ENCODE measurements at regions not wholly inside any gene's neighbourhood (a gene's known extent, or its start where the extent isn't known, plus 50 kb on each side); places are given as distances from the start of the nearest gene placed in this dataset.

DNA sequence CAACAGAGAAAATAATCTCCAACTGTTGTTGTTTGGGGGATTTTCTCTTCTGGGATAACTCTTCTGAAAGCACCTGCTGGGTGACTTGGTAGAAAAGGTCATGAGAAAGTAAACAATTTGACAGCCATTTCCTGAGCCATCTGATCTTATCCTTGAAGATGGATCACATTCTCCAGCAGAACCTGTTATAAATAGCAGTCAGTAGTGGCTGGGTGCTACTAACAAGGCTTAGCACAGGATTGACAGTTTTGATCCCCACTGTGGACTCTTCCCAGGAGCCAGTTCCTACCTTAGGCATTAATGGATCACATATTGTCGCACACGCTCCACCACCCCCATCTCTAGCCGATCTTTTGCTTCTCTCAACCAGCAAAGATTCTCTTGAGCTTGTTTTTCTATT lies 220.2 kb downstream of the PLK2 start:
- H3K4me1 ChIP-seq (ENCODE audit: insufficient read depth), result peaks cover 3% of the 10 kb centered on the region
- no peaks in the 10 kb centered on the region for H3K79me2 ChIP-seq
- H4K20me1 ChIP-seq (ENCODE audit: insufficient read depth, poor library complexity, severe bottlenecking), result no peaks in the 10 kb centered on the region
- no peak overlapping the region for H3K27ac ChIP-seq
- WGBS (ENCODE audit: low lambda C conversion rate, missing lambda C conversion rate), result 66% methylated on average over 3 of the region's 3 CpGs
- H3K9me3 ChIP-seq (ENCODE audit: low read depth), result no peaks in the 10 kb centered on the region
- no peak for DNase-seq (ENCODE audit: low spot score)
- TF ChIP-seq EZH2phosphoT487 (IDR thresholded peaks at IDR 0.05; ENCODE audit: low read depth, severe bottlenecking, unreplicated experiment) (no peak), EZH2 (IDR thresholded peaks at IDR 0.05; ENCODE audit: borderline replicate concordance) (no peak), CTCF (IDR thresholded peaks at IDR 0.05; ENCODE audit: poor library complexity) (no peak)
- no peak overlapping the region for H2AFZ ChIP-seq
- H3K9me2 ChIP-seq (replicated peaks; ENCODE audit: insufficient read depth), result no peaks in the 10 kb centered on the region
- H3K27me3 ChIP-seq, result no peaks in the 10 kb centered on the region
- H3K4me3 ChIP-seq, result no peak overlapping the region
- no peak overlapping the region for H3K4me2 ChIP-seq
- H3K36me3 ChIP-seq (replicated peaks; ENCODE audit: insufficient read depth, low read depth), result no peaks in the 10 kb centered on the region

DNA sequence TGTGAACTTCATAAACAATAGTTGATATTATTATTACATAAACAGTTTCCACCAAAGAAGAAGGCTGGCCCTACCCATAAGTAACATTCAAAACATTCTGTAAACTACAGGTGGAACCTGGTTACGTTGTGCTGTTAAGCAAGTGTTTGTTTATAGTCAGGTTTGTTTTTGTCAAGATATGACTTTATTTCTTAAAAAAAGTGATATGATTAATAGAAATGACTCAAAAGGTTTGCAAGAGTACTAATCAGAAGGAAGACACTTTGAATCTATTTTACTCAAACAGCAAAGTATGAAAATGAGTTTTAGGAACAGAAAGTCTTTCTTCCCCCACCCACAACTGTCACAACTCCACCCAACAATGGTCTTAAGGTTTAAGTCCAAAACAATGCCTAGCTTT lies 220.8 kb downstream of the PLK2 start:
- no peak overlapping the region for H3K27ac ChIP-seq
- TF ChIP-seq CTCF (IDR thresholded peaks at IDR 0.05; ENCODE audit: poor library complexity) (no peak), EZH2phosphoT487 (IDR thresholded peaks at IDR 0.05; ENCODE audit: low read depth, severe bottlenecking, unreplicated experiment) (no peak), EZH2 (IDR thresholded peaks at IDR 0.05; ENCODE audit: borderline replicate concordance) (no peak)
- no peak overlapping the region for H3K4me2 ChIP-seq
- DNase-seq (ENCODE audit: low spot score), result no peak
- H3K79me2 ChIP-seq, result no peaks in the 10 kb centered on the region
- no peaks in the 10 kb centered on the region for H3K9me2 ChIP-seq (replicated peaks; ENCODE audit: insufficient read depth)
- no peak overlapping the region for H2AFZ ChIP-seq
- no peaks in the 10 kb centered on the region for H4K20me1 ChIP-seq (ENCODE audit: insufficient read depth, poor library complexity, severe bottlenecking)
- peaks cover 4% of the 10 kb centered on the region for H3K4me1 ChIP-seq (ENCODE audit: insufficient read depth)
- H3K9me3 ChIP-seq (ENCODE audit: low read depth), result no peaks in the 10 kb centered on the region
- H3K27me3 ChIP-seq, result no peaks in the 10 kb centered on the region
- H3K4me3 ChIP-seq, result no peak overlapping the region
- WGBS (ENCODE audit: low lambda C conversion rate, missing lambda C conversion rate), result 80% methylated on average over 1 of the region's 1 CpG
- H3K36me3 ChIP-seq (replicated peaks; ENCODE audit: insufficient read depth, low read depth), result no peaks in the 10 kb centered on the region

GRCh38 chr5:58236498-58236897 lies 223.4 kb downstream of the PLK2 start:
- no peak overlapping the region for H3K4me2 ChIP-seq
- H4K20me1 ChIP-seq (ENCODE audit: insufficient read depth, poor library complexity, severe bottlenecking), result no peaks in the 10 kb centered on the region
- no peaks in the 10 kb centered on the region for H3K9me3 ChIP-seq (ENCODE audit: low read depth)
- TF ChIP-seq CTCF (IDR thresholded peaks at IDR 0.05; ENCODE audit: poor library complexity) (no peak), EZH2phosphoT487 (IDR thresholded peaks at IDR 0.05; ENCODE audit: low read depth, severe bottlenecking, unreplicated experiment) (no peak), EZH2 (IDR thresholded peaks at IDR 0.05; ENCODE audit: borderline replicate concordance) (no peak)
- H3K4me1 ChIP-seq (ENCODE audit: insufficient read depth), result peaks cover 4% of the 10 kb centered on the region
- no peak overlapping the region for H2AFZ ChIP-seq
- no peaks in the 10 kb centered on the region for H3K27me3 ChIP-seq
- no peak overlapping the region for H3K27ac ChIP-seq
- no peak overlapping the region for H3K4me3 ChIP-seq
- no peaks in the 10 kb centered on the region for H3K36me3 ChIP-seq (replicated peaks; ENCODE audit: insufficient read depth, low read depth)
- no peak for DNase-seq (ENCODE audit: low spot score)
- H3K9me2 ChIP-seq (replicated peaks; ENCODE audit: insufficient read depth), result no peaks in the 10 kb centered on the region
- 91% methylated on average over 3 of the region's 3 CpGs for WGBS (ENCODE audit: low lambda C conversion rate, missing lambda C conversion rate)
- H3K79me2 ChIP-seq, result no peaks in the 10 kb centered on the region

- Histone ChIP-seq H3K27ac (no peak overlapping the region), H3K79me2 (no peaks in the 10 kb centered on the region), H3K27me3 (no peaks in the 10 kb centered on the region), H2AFZ (no peak overlapping the region), H3K9me2 (replicated peaks; ENCODE audit: insufficient read depth) (no peaks in the 10 kb centered on the region), H3K36me3 (replicated peaks; ENCODE audit: insufficient read depth, low read depth) (no peaks in the 10 kb centered on the region), H3K4me1 (ENCODE audit: insufficient read depth) (peaks cover 4% of the 10 kb centered on the region), H4K20me1 (ENCODE audit: insufficient read depth, poor library complexity, severe bottlenecking) (no peaks in the 10 kb centered on the region), H3K4me3 (no peak overlapping the region), H3K4me2 (no peak overlapping the region), H3K9me3 (ENCODE audit: low read depth) (no peaks in the 10 kb centered on the region)
- DNase-seq (ENCODE audit: low spot score), result peak; percentile 56
- WGBS (ENCODE audit: low lambda C conversion rate, missing lambda C conversion rate), result 26% methylated on average over 3 of the region's 3 CpGs
- no peak for TF ChIP-seq EZH2phosphoT487 (IDR thresholded peaks at IDR 0.05; ENCODE audit: low read depth, severe bottlenecking, unreplicated experiment)
- no peak for TF ChIP-seq CTCF (IDR thresholded peaks at IDR 0.05; ENCODE audit: poor library complexity)
- TF ChIP-seq EZH2 (IDR thresholded peaks at IDR 0.05; ENCODE audit: borderline replicate concordance), result no peak
These were observed 224.6 kb downstream of the PLK2 start for GRCh38 chr5:58235299-58235698.

All from hepatocyte (in vitro differentiated cells).